ENCODE measurements at regions not wholly inside any gene's neighbourhood (a gene's known extent, or its start where the extent isn't known, plus 50 kb on each side); places are given as distances from the start of the nearest gene placed in this dataset.

DNA sequence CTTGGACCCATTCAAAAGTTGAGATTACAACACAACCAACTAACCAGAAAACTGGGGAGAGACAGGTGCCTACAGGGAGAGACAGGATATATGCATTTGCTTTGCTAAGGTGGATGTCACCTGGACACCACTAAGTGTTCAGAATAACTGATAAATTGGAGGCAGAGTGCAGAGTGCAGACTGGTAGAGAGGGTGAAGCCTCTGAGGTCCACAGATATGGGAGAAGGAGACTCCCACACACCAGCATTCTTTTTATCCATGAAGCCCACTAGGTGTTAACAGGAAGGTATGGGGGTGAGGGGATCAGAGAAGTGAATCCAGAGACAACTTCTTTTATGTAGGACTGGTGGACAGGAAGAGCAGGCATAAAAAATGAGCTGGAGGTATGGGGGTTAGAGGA lies 1310.0 kb upstream of the ZEB2 start:
- POLR2A ChIA-PET, result no interaction called here
- Histone ChIP-seq H3K9me3 (ENCODE audit: control insufficient read depth, insufficient read depth, low read depth, low read length) (no peaks in the 10 kb centered on the region), H3K4me1 (ENCODE audit: control insufficient read depth, insufficient read depth, low read length) (no peaks in the 10 kb centered on the region), H3K27ac (ENCODE audit: extremely low read depth, low read depth, low read length) (no peak overlapping the region), H3K4me3 (ENCODE audit: low read depth, low read length) (no peak overlapping the region), H3K36me3 (ENCODE audit: control insufficient read depth in 2 of 2, insufficient read depth in 1 of 2, low read length in 2 of 2) (no peaks in the 10 kb centered on the region)
- CTCF ChIA-PET, result no interaction called here
- TF ChIP-seq ZNF473 (tag by site-specific recombination; IDR thresholded peaks at IDR 0.05), result no peak
- TF ChIP-seq ZNF785 (tag by site-specific recombination; IDR thresholded peaks at IDR 0.05), result no peak
- TF ChIP-seq, protein P1, sequence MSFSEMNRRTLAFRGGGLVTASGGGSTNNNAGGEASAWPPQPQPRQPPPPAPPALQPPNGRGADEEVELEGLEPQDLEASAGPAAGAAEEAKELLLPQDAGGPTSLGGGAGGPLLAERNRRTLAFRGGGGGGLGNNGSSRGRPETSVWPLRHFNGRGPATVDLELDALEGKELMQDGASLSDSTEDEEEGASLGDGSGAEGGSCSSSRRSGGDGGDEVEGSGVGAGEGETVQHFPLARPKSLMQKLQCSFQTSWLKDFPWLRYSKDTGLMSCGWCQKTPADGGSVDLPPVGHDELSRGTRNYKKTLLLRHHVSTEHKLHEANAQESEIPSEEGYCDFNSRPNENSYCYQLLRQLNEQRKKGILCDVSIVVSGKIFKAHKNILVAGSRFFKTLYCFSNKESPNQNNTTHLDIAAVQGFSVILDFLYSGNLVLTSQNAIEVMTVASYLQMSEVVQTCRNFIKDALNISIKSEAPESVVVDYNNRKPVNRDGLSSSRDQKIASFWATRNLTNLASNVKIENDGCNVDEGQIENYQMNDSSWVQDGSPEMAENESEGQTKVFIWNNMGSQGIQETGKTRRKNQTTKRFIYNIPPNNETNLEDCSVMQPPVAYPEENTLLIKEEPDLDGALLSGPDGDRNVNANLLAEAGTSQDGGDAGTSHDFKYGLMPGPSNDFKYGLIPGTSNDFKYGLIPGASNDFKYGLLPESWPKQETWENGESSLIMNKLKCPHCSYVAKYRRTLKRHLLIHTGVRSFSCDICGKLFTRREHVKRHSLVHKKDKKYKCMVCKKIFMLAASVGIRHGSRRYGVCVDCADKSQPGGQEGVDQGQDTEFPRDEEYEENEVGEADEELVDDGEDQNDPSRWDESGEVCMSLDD (tag by site-specific recombination; IDR thresholded peaks at IDR 0.05), result no peak
- TF ChIP-seq, protein P2, sequence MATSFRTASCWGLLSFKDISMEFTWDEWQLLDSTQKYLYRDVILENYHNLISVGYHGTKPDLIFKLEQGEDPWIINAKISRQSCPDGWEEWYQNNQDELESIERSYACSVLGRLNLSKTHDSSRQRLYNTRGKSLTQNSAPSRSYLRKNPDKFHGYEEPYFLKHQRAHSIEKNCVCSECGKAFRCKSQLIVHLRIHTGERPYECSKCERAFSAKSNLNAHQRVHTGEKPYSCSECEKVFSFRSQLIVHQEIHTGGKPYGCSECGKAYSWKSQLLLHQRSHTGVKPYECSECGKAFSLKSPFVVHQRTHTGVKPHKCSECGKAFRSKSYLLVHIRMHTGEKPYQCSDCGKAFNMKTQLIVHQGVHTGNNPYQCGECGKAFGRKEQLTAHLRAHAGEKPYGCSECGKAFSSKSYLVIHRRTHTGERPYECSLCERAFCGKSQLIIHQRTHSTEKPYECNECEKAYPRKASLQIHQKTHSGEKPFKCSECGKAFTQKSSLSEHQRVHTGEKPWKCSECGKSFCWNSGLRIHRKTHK (tag by site-specific recombination; IDR thresholded peaks at IDR 0.05), result no peak
- TF ChIP-seq ZNF302 (tag by site-specific recombination; IDR thresholded peaks at IDR 0.05; ENCODE audit: low read depth), result no peak
- no peak for TF ChIP-seq ZNF335 (tag by site-specific recombination; conservative IDR thresholded peaks at IDR 0.05)
- no peak for TF ChIP-seq ZNF843 (tag by site-specific recombination; IDR thresholded peaks at IDR 0.05)
- no peak for TF ChIP-seq ZNF521 (tag by site-specific recombination; IDR thresholded peaks at IDR 0.05)
- TF ChIP-seq RBAK (tag by site-specific recombination; IDR thresholded peaks at IDR 0.05), result no peak

DNA sequence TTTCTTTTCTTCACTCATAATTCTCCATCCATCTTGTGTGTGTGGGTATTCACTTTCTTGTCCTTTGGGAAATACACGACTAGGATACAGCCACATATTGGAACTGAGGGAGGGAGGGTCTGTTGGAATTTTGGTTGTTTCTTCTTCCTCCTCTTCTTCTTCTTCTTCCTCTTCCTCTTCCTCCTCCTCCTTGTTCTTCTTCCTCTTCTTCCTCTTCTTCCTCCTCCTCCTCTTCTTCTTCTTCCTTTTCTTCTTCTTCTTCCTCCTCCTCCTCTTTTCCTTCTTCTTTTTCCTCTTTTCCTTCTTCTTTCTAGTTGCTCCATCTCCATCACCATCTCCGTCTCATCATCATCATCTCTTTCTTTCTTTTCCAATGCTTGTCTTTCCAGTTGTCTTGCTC lies 1307.3 kb upstream of the ZEB2 start:
- no peak overlapping the region for H3K4me3 ChIP-seq (ENCODE audit: low read depth, low read length)
- H3K27ac ChIP-seq (ENCODE audit: extremely low read depth, low read depth, low read length), result no peak overlapping the region
- H3K36me3 ChIP-seq (ENCODE audit: control insufficient read depth in 2 of 2, insufficient read depth in 1 of 2, low read length in 2 of 2), result no peaks in the 10 kb centered on the region
- no peaks in the 10 kb centered on the region for H3K4me1 ChIP-seq (ENCODE audit: control insufficient read depth, insufficient read depth, low read length)
- TF ChIP-seq ZNF473 (tag by site-specific recombination; IDR thresholded peaks at IDR 0.05), result no peak
- TF ChIP-seq, protein P3, sequence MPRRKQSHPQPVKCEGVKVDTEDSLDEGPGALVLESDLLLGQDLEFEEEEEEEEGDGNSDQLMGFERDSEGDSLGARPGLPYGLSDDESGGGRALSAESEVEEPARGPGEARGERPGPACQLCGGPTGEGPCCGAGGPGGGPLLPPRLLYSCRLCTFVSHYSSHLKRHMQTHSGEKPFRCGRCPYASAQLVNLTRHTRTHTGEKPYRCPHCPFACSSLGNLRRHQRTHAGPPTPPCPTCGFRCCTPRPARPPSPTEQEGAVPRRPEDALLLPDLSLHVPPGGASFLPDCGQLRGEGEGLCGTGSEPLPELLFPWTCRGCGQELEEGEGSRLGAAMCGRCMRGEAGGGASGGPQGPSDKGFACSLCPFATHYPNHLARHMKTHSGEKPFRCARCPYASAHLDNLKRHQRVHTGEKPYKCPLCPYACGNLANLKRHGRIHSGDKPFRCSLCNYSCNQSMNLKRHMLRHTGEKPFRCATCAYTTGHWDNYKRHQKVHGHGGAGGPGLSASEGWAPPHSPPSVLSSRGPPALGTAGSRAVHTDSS (tag by site-specific recombination; IDR thresholded peaks at IDR 0.05), result peak; percentile 88
- POLR2A ChIA-PET, result no interaction called here
- CTCF ChIA-PET, result no interaction called here
- no peaks in the 10 kb centered on the region for H3K9me3 ChIP-seq (ENCODE audit: control insufficient read depth, insufficient read depth, low read depth, low read length)

DNA sequence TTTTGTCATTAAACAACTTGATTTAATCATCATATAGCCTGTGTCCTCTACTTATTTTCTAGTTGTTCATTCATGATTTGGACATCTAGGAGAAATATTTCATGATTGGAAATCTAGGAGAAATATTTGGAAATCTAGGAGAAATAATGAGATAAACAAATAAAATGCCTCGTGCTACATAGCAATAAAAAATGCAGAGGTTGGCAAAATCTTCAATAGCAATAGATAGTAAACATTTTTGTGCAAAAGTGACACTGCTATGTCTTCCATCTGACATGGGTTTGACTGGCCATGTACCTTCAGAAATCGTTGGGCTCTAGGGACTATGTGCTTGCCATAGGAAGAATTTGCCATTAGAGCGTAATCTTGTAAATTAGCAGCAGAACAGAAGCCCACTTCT lies 1304.5 kb upstream of the ZEB2 start:
- no peaks in the 10 kb centered on the region for H3K9me3 ChIP-seq (ENCODE audit: control insufficient read depth, insufficient read depth, low read depth, low read length)
- H3K36me3 ChIP-seq (ENCODE audit: control insufficient read depth in 2 of 2, insufficient read depth in 1 of 2, low read length in 2 of 2), result no peaks in the 10 kb centered on the region
- POLR2A ChIA-PET, result no interaction called here
- no peak overlapping the region for H3K4me3 ChIP-seq (ENCODE audit: low read depth, low read length)
- H3K27ac ChIP-seq (ENCODE audit: extremely low read depth, low read depth, low read length), result no peak overlapping the region
- CTCF ChIA-PET, result interaction anchor here (1.0 kb wide), 1 partner anchor 11 kb away, joined by 3 read pairs; no protein-coding TSS in a partner anchor
- H3K4me1 ChIP-seq (ENCODE audit: control insufficient read depth, insufficient read depth, low read length), result no peaks in the 10 kb centered on the region
- no peak for TF ChIP-seq ZNF114 (tag by site-specific recombination; IDR thresholded peaks at IDR 0.05)
- TF ChIP-seq ZNF510 (tag by site-specific recombination; IDR thresholded peaks at IDR 0.05; ENCODE audit: insufficient replicate concordance), result no peak
- TF ChIP-seq ZNF558 (tag by site-specific recombination; IDR thresholded peaks at IDR 0.05), result no peak
- TF ChIP-seq GLIS1 (tag by site-specific recombination; IDR thresholded peaks at IDR 0.05), result no peak
- TF ChIP-seq ZFP41 (tag by site-specific recombination; IDR thresholded peaks at IDR 0.05; ENCODE audit: borderline replicate concordance), result no peak
- TF ChIP-seq ZNF174 (tag by site-specific recombination; IDR thresholded peaks at IDR 0.05), result no peak
- TF ChIP-seq, protein P4, sequence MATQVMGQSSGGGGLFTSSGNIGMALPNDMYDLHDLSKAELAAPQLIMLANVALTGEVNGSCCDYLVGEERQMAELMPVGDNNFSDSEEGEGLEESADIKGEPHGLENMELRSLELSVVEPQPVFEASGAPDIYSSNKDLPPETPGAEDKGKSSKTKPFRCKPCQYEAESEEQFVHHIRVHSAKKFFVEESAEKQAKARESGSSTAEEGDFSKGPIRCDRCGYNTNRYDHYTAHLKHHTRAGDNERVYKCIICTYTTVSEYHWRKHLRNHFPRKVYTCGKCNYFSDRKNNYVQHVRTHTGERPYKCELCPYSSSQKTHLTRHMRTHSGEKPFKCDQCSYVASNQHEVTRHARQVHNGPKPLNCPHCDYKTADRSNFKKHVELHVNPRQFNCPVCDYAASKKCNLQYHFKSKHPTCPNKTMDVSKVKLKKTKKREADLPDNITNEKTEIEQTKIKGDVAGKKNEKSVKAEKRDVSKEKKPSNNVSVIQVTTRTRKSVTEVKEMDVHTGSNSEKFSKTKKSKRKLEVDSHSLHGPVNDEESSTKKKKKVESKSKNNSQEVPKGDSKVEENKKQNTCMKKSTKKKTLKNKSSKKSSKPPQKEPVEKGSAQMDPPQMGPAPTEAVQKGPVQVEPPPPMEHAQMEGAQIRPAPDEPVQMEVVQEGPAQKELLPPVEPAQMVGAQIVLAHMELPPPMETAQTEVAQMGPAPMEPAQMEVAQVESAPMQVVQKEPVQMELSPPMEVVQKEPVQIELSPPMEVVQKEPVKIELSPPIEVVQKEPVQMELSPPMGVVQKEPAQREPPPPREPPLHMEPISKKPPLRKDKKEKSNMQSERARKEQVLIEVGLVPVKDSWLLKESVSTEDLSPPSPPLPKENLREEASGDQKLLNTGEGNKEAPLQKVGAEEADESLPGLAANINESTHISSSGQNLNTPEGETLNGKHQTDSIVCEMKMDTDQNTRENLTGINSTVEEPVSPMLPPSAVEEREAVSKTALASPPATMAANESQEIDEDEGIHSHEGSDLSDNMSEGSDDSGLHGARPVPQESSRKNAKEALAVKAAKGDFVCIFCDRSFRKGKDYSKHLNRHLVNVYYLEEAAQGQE (tag by site-specific recombination; IDR thresholded peaks at IDR 0.05), result no peak
- no peak for TF ChIP-seq ZNF561 (tag by site-specific recombination; IDR thresholded peaks at IDR 0.05; ENCODE audit: borderline replicate concordance)
- TF ChIP-seq ZNF394 (tag by site-specific recombination; IDR thresholded peaks at IDR 0.05; ENCODE audit: borderline replicate concordance), result no peak
- no peak for TF ChIP-seq ZNF221 (tag by site-specific recombination; IDR thresholded peaks at IDR 0.05; ENCODE audit: borderline replicate concordance)
- TF ChIP-seq ZIC2 (tag by site-specific recombination; IDR thresholded peaks at IDR 0.05), result no peak
- no peak for TF ChIP-seq ZXDB (tag by site-specific recombination; IDR thresholded peaks at IDR 0.05)
- TF ChIP-seq ZNF132 (tag by site-specific recombination; IDR thresholded peaks at IDR 0.05; ENCODE audit: borderline replicate concordance), result no peak
- TF ChIP-seq ZFP69B (tag by site-specific recombination; IDR thresholded peaks at IDR 0.05), result no peak

All from HEK293 (cell line).